COLO829 (cell line): ENCODE measurements at regions not wholly inside any gene's neighbourhood (a gene's known extent, or its start where the extent isn't known, plus 50 kb on each side); places are given as distances from the start of the nearest gene placed in this dataset.

Experiments used
- DNase-seq: peaks from one replicate; pipeline ENCODE4 v3.0.0; 2012; ENCODE audit warnings: low spot score

DNA sequence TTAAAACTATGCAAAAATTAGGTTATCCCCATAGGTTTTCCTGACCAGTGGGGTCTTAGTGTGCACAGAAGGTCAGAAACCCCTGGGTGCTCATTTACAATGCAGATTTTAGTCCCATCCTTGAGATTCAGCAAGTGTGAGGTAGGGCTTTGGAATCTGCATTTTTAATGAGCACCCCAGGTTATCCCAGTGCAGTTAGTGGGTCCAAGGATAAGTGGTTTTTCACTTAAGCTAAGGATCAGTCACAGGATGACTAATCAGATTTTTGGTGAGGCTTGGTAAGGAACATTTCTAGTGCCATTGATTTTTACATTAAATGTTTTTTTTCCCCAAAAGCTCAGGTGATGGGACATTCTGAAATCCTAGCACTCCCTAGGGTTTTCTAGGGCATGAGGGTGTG, 50.7 kb upstream of the MGAT5 start:
- DNase-seq: no peak
